B cell (primary cell): ENCODE measurements at regions not wholly inside any gene's neighbourhood (a gene's known extent, or its start where the extent isn't known, plus 50 kb on each side); places are given as distances from the start of the nearest gene placed in this dataset.

Experiments used
- ATAC-seq: fragments of 200-7000 bp; cut with Tn5 transposase; one replicate; pipeline ENCODE4 v1.10.0; 2021; ENCODE audit warnings: low read depth, mild to moderate bottlenecking, moderate number of reproducible peaks, moderate library complexity
- CTCF ChIA-PET: fragments of 350-600 bp; sonication (Branson Sonifier 250); formaldehyde crosslinking; loops from one replicate; lab custom pipeline; 2021; ENCODE audit warnings: antibody characterized with exemption, inconsistent platforms; lab: Charles Lee
- POLR2A ChIA-PET: fragments of 350-600 bp; sonication (Branson Sonifier 250); formaldehyde crosslinking; loops from one replicate; lab custom pipeline; 2021; ENCODE audit warnings: antibody characterized with exemption; lab: Charles Lee
- DNase-seq: peaks from one replicate; pipeline ENCODE4 v3.0.0; 2013
- H2AFZ ChIP-seq: 2 replicates; pipeline ENCODE4 v1.6.1; 2012; ENCODE audit warnings: mild to moderate bottlenecking, low read depth, low read length; ENCODE audit not compliant: insufficient read depth, poor library complexity, severe bottlenecking
- H3K27ac ChIP-seq, 2 donors: 1 replicate in 1 of 2; 2 replicates in 1 of 2; pipeline ENCODE4 v1.5.1; 2012 to 2013; ENCODE audit warnings: low read length in 2 of 2, mild to moderate bottlenecking in 2 of 2, moderate library complexity in 1 of 2
- H3K27me3 ChIP-seq, 4 experiments: fragments of 200-600 bp in 1 of 4; sonication (generic) in 1 of 4; replicated peaks in 1 of 4; 1 replicate in 2 of 4; 2 replicates in 2 of 4; pipeline versions ENCODE4 v1.6.1 to v1.7.0; 2013 to 2016; ENCODE audit warnings: low read length in 3 of 4, mild to moderate bottlenecking in 2 of 4, mixed read lengths in 1 of 4, moderate library complexity in 1 of 4; ENCODE audit not compliant: insufficient read depth in 4 of 4, control insufficient read depth in 3 of 4; ENCODE audit errors: control extremely low read depth in 1 of 4
- H3K36me3 ChIP-seq, 2 experiments: replicated peaks in 1 of 2; 1 replicate in 1 of 2; 2 replicates in 1 of 2; pipeline versions ENCODE4 v1.6.1 to v1.7.1; 2013; ENCODE audit warnings: low read length in 1 of 2; ENCODE audit not compliant: insufficient read depth in 2 of 2, control insufficient read depth in 1 of 2; ENCODE audit errors: control extremely low read depth in 1 of 2, extremely low read depth in 1 of 2
- H3K4me1 ChIP-seq, 2 donors: fragments of 200-600 bp in 1 of 2; sonication (generic) in 1 of 2; 1 replicate in 1 of 2; 2 replicates in 1 of 2; pipeline versions ENCODE4 v1.5.1 to v1.6.1; 2013 to 2017; ENCODE audit warnings: low read length in 2 of 2; ENCODE audit not compliant: control insufficient read depth in 2 of 2, insufficient read depth in 2 of 2
- H3K4me2 ChIP-seq: replicated peaks from 2 replicates; pipeline ENCODE3; 2012; ENCODE audit warnings: mild to moderate bottlenecking, low read depth, low read length; ENCODE audit not compliant: poor library complexity, severe bottlenecking
- H3K4me3 ChIP-seq, 5 experiments: fragments of 200-600 bp in 1 of 5; sonication (generic) in 1 of 5; 1 replicate in 3 of 5; 2 replicates in 2 of 5; pipeline versions ENCODE4 v1.5.1 to v1.7.0; 2011 to 2016; ENCODE audit warnings: low read length in 4 of 5, mild to moderate bottlenecking in 4 of 5, low read depth in 2 of 5, control low read depth in 1 of 5, moderate library complexity in 1 of 5; ENCODE audit not compliant: insufficient read depth in 1 of 5; ENCODE audit errors: control extremely low read depth in 1 of 5, extremely low read depth in 1 of 5
- H3K79me2 ChIP-seq: fragments of 200-600 bp; sonication (generic); one replicate; pipeline ENCODE4 v1.6.0; 2016; ENCODE audit warnings: low read length; ENCODE audit not compliant: control insufficient read depth, insufficient read depth
- H3K9ac ChIP-seq: fragments of 200-600 bp; sonication (generic); 2 replicates; pipeline ENCODE4 v1.6.1; 2017; ENCODE audit warnings: mild to moderate bottlenecking, low read length, moderate library complexity
- H3K9me3 ChIP-seq, 3 donors: one replicate each; pipeline versions ENCODE4 v1.6.1 to v1.7.1; 2013; ENCODE audit warnings: low read length in 2 of 3; ENCODE audit not compliant: control insufficient read depth in 2 of 3, insufficient read depth in 1 of 3; ENCODE audit errors: control extremely low read depth in 1 of 3
- H4K20me1 ChIP-seq: 2 replicates; pipeline ENCODE4 v1.6.0; 2012; ENCODE audit warnings: mild to moderate bottlenecking, low read length; ENCODE audit not compliant: insufficient read depth, control insufficient read depth, poor library complexity, severe bottlenecking
- H3K27ac Mint-ChIP-seq: one replicate; pipeline ENCODE4 v1.8.0; 2021; ENCODE audit warnings: mixed read lengths
- H3K27me3 Mint-ChIP-seq: one replicate; pipeline ENCODE4 v1.8.0; 2021; ENCODE audit warnings: mixed read lengths
- H3K4me1 Mint-ChIP-seq: one replicate; pipeline ENCODE4 v1.8.0; 2021; ENCODE audit warnings: mixed read lengths
- H3K4me3 Mint-ChIP-seq: one replicate; pipeline ENCODE4 v1.8.0; 2021; ENCODE audit warnings: mixed read lengths
- H3K9me3 Mint-ChIP-seq: one replicate; pipeline ENCODE4 v1.8.0; 2022; ENCODE audit warnings: mixed read lengths; ENCODE audit not compliant: insufficient read depth
- EZH2 ChIP-seq: IDR thresholded peaks from 2 replicates; pipeline ENCODE4 v1.6.1; 2012; ENCODE audit warnings: borderline replicate concordance, low read depth, mild to moderate bottlenecking, moderate library complexity, low read length; ENCODE audit not compliant: insufficient read depth, poor library complexity, severe bottlenecking
- WGBS: methylation state at CpG from one replicate; pipeline ENCODE4 v1.1.5; 2013; ENCODE audit warnings: missing lambda C conversion rate; ENCODE audit not compliant: insufficient coverage; 5-methylcytosine and 5-hydroxymethylcytosine counted together
- intact Hi-C: fragments of 100-400 bp; cut with micrococcal nuclease; formaldehyde crosslinking; loops from one replicate; pipeline ENCODE4 v1.10.0; 2022
- TF ChIP-seq, protein P1 (sequence below): fragments of 200-600 bp; IDR thresholded peaks from one replicate; pipeline ENCODE4 v1.8.0; 2022; ENCODE audit warnings: antibody characterized with exemption, mild to moderate bottlenecking

DNA sequence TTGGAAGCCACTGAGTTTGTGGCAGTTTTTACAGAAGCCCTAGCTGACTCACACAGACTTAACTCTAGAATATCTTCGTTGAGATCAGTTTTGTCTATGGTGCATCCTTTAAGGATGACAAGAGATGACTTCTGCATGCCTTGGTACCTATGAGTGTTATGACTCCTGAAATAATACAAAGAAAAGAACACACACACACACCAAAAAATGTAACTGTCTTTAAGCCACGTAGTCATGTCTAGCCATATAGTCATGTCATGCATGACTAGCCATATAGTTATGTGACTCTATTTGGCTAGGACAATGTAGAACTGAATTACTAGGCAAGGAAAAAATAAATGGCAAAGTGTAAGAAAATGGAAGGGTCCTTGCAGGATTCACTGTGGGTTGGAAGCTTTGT, 447.8 kb downstream of the NLGN4X start:
- POLR2A ChIA-PET = no interaction called here
- TF ChIP-seq, protein P1, sequence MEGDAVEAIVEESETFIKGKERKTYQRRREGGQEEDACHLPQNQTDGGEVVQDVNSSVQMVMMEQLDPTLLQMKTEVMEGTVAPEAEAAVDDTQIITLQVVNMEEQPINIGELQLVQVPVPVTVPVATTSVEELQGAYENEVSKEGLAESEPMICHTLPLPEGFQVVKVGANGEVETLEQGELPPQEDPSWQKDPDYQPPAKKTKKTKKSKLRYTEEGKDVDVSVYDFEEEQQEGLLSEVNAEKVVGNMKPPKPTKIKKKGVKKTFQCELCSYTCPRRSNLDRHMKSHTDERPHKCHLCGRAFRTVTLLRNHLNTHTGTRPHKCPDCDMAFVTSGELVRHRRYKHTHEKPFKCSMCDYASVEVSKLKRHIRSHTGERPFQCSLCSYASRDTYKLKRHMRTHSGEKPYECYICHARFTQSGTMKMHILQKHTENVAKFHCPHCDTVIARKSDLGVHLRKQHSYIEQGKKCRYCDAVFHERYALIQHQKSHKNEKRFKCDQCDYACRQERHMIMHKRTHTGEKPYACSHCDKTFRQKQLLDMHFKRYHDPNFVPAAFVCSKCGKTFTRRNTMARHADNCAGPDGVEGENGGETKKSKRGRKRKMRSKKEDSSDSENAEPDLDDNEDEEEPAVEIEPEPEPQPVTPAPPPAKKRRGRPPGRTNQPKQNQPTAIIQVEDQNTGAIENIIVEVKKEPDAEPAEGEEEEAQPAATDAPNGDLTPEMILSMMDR = no peak
- TF ChIP-seq EZH2 = no peak
- no peaks in the 10 kb centered on the region for H3K79me2 ChIP-seq
- H3K4me3 Mint-ChIP-seq = no peak overlapping the region
- no CpG with 5 or more reads among the region's 2 CpGs for whole genome bisulfite sequencing
- intact Hi-C loops = no loop called here
- no peak for DNase-seq
- no peak overlapping the region for H3K27ac ChIP-seq
- no peak for ATAC-seq
- H3K27ac Mint-ChIP-seq = no peak overlapping the region
- no peak overlapping the region for H3K9ac ChIP-seq
- peaks cover under 1% of the 10 kb centered on the region for H3K4me1 Mint-ChIP-seq
- H2AFZ ChIP-seq = no peak overlapping the region
- peaks cover 3% of the 10 kb centered on the region for H3K9me3 Mint-ChIP-seq
- no peaks in the 10 kb centered on the region for H3K4me1 ChIP-seq
- H3K4me2 ChIP-seq = no peak overlapping the region
- H3K36me3 ChIP-seq = no peaks in the 10 kb centered on the region
- H3K4me3 ChIP-seq = no peak overlapping the region
- H4K20me1 ChIP-seq = no peaks in the 10 kb centered on the region
- CTCF ChIA-PET = no interaction called here
- no peaks in the 10 kb centered on the region for H3K9me3 ChIP-seq
- no peaks in the 10 kb centered on the region for H3K27me3 Mint-ChIP-seq
- no peaks in the 10 kb centered on the region for H3K27me3 ChIP-seq

DNA sequence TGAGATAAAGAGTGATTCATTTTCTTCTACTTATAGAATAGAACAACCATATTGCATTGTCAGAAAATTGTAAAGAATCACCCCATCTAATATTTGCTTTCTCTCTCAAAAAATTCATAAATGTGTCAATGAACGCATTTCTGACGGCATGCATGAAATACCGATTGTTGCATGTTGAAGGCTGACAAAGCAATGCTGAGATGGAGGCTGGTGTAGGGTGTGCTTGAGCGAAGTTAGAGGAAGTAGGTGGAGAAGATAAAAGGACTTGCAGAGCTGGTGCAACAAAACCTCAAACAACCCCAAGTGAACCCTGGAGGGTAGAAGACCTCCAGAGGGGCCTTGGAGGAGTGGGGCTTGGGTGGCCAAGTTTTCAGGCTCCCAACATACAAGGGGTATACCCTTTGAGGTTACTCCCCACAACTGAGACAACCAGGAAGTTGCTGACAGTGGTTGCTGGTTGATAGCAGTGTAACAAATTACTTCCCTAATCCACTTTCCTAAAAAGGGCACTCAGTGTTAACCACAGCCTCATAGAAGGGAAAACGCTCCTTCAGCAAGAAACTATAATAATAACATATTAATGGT, 452.7 kb downstream of the NLGN4X start:
- H3K4me1 ChIP-seq = no peaks in the 10 kb centered on the region
- no peak overlapping the region for H3K27ac Mint-ChIP-seq
- H3K9me3 Mint-ChIP-seq = peaks cover 3% of the 10 kb centered on the region
- TF ChIP-seq, protein P1 = no peak
- no peak for TF ChIP-seq EZH2
- H3K9ac ChIP-seq = no peak overlapping the region
- H3K4me3 Mint-ChIP-seq = peak overlapping the region; percentile 10
- H3K9me3 ChIP-seq = no peaks in the 10 kb centered on the region
- ATAC-seq (no peak), DNase-seq (no peak)
- WGBS = no CpG with 5 or more reads among the region's 5 CpGs
- no peak overlapping the region for H3K4me2 ChIP-seq
- intact Hi-C loops = no loop called here
- H3K4me3 ChIP-seq = no peak overlapping the region
- no peaks in the 10 kb centered on the region for H3K27me3 ChIP-seq
- H4K20me1 ChIP-seq = no peaks in the 10 kb centered on the region
- POLR2A ChIA-PET = no interaction called here
- CTCF ChIA-PET = no interaction called here
- H3K79me2 ChIP-seq = no peaks in the 10 kb centered on the region
- no peaks in the 10 kb centered on the region for H3K36me3 ChIP-seq
- no peaks in the 10 kb centered on the region for H3K27me3 Mint-ChIP-seq
- H3K4me1 Mint-ChIP-seq = peaks cover 2% of the 10 kb centered on the region
- H2AFZ ChIP-seq = no peak overlapping the region
- H3K27ac ChIP-seq = no peak overlapping the region
